ENCODE measurements at regions not wholly inside any gene's neighbourhood (a gene's known extent, or its start where the extent isn't known, plus 50 kb on each side); places are given as distances from the start of the nearest gene placed in this dataset.

- TF ChIP-seq CTCF (IDR thresholded peaks at IDR 0.05) = no peak
- TF ChIP-seq POLR2A (IDR thresholded peaks at IDR 0.05) = no peak
Measured at GRCh38 chr12:97292588-97292987, 170.0 kb upstream of the RMST start.

All from prostate gland (tissue), 2 donors.